ENCODE measurements at regions not wholly inside any gene's neighbourhood (a gene's known extent, or its start where the extent isn't known, plus 50 kb on each side); places are given as distances from the start of the nearest gene placed in this dataset.
"Not testable (repeated sequence)": the region's sequence is repeated elsewhere in the genome, so short reads cannot be mapped to it uniquely, and the experiment has no call there.

- no peak for TF ChIP-seq CTCF (IDR thresholded peaks at IDR 0.05; ENCODE audit: insufficient read depth, low read depth, low read length, missing control alignments)
- DNase-seq (ENCODE audit: low read depth): peak; percentile 32
- H3K4me3 ChIP-seq (ENCODE audit: low read depth, low read length): no peak overlapping the region
Observed at GRCh38 chr7:114342431-114343179, 72.0 kb upstream of the FOXP2 start.

GRCh38 chr7:114341648-114342047, 73.0 kb upstream of the FOXP2 start:
- H3K4me3 ChIP-seq (ENCODE audit: low read depth, low read length): no peak overlapping the region
- DNase-seq (ENCODE audit: low read depth): no peak
- TF ChIP-seq CTCF (IDR thresholded peaks at IDR 0.05; ENCODE audit: insufficient read depth, low read depth, low read length, missing control alignments): no peak

- no peak for TF ChIP-seq CTCF (IDR thresholded peaks at IDR 0.05; ENCODE audit: insufficient read depth, low read depth, low read length, missing control alignments)
- no peak overlapping the region for H3K4me3 ChIP-seq (ENCODE audit: low read depth, low read length)
- no peak for DNase-seq (ENCODE audit: low read depth)
Observed at GRCh38 chr7:114334989-114335388, 79.6 kb upstream of the FOXP2 start.

GRCh38 chr7:114329458-114329857, 85.2 kb upstream of the FOXP2 start:
- not testable (repeated sequence) for H3K4me3 ChIP-seq (ENCODE audit: low read depth, low read length); DNase-seq (ENCODE audit: low read depth)

- DNase-seq (ENCODE audit: low read depth): no peak
- H3K4me3 ChIP-seq (ENCODE audit: low read depth, low read length): no peak overlapping the region
- no peak for TF ChIP-seq CTCF (IDR thresholded peaks at IDR 0.05; ENCODE audit: insufficient read depth, low read depth, low read length, missing control alignments)
Observed at GRCh38 chr7:114317450-114318098, 97.0 kb upstream of the FOXP2 start.

GRCh38 chr7:114312649-114313048, 102.0 kb upstream of the FOXP2 start:
- no peak for TF ChIP-seq CTCF (IDR thresholded peaks at IDR 0.05; ENCODE audit: insufficient read depth, low read depth, low read length, missing control alignments)
- no peak for DNase-seq (ENCODE audit: low read depth)
- no peak overlapping the region for H3K4me3 ChIP-seq (ENCODE audit: low read depth, low read length)

GRCh38 chr7:114310345-114311110, 104.1 kb upstream of the FOXP2 start:
- DNase-seq (ENCODE audit: low read depth): peak; percentile 27
- no peak overlapping the region for H3K4me3 ChIP-seq (ENCODE audit: low read depth, low read length)
- peak; percentile 14 for TF ChIP-seq CTCF (IDR thresholded peaks at IDR 0.05; ENCODE audit: insufficient read depth, low read depth, low read length, missing control alignments)

Measured in GM12865 (cell line).